ENCODE measurements at regions not wholly inside any gene's neighbourhood (a gene's known extent, or its start where the extent isn't known, plus 50 kb on each side); places are given as distances from the start of the nearest gene placed in this dataset.
A peak's percentile ranks its signal among the peaks of the same experiment; 100 is the strongest.
"Not testable (repeated sequence)": the region's sequence is repeated elsewhere in the genome, so short reads cannot be mapped to it uniquely, and the experiment has no call there.

- H3K9me3 Mint-ChIP-seq; H3K4me3 Mint-ChIP-seq; H3K4me1 Mint-ChIP-seq (ENCODE audit: low read depth); H3K27me3 Mint-ChIP-seq (ENCODE audit: low read depth); H3K36me3 Mint-ChIP-seq (ENCODE audit: low read depth); H3K27ac Mint-ChIP-seq; DNase-seq (ENCODE audit: low spot score): not testable (repeated sequence)
Observed at GRCh38 chr1:144049365-144049764, 77.6 kb upstream of the FAM72C start.

DNA sequence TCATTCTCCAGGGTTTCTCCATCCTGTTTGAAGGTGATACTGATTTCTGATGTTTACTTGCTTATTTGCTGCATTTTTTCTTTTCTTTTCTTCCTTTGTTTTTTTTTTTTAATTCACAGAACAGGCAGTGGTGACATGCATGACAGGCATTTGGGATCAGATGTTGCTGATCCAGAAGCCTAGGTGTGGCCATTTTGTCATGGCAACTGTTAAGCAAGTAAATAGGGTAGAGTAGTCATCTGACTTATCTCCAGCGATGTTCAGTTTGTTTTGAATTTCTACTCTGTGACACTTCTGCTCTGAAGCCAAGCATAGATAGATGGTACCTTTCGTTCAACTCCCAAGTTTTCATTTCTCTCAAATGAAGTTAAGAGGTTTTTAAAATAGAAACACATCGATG, 74.9 kb upstream of the FAM72C start:
- H3K9me3 Mint-ChIP-seq; H3K36me3 Mint-ChIP-seq (ENCODE audit: low read depth); H3K4me3 Mint-ChIP-seq; H3K4me1 Mint-ChIP-seq (ENCODE audit: low read depth); DNase-seq (ENCODE audit: low spot score); H3K27ac Mint-ChIP-seq; H3K27me3 Mint-ChIP-seq (ENCODE audit: low read depth): not testable (repeated sequence)

- peak; percentile 76 for DNase-seq (ENCODE audit: low spot score)
- not testable (repeated sequence) for H3K4me3 Mint-ChIP-seq; H3K36me3 Mint-ChIP-seq (ENCODE audit: low read depth); H3K9me3 Mint-ChIP-seq; H3K27me3 Mint-ChIP-seq (ENCODE audit: low read depth); H3K4me1 Mint-ChIP-seq (ENCODE audit: low read depth)
- peak overlapping the region; percentile 52 for H3K27ac Mint-ChIP-seq
Observed at GRCh38 chr1:144045751-144046546, 74.2 kb upstream of the FAM72C start.

- not testable (repeated sequence) for H3K4me3 Mint-ChIP-seq; H3K27ac Mint-ChIP-seq; H3K36me3 Mint-ChIP-seq (ENCODE audit: low read depth); H3K4me1 Mint-ChIP-seq (ENCODE audit: low read depth); DNase-seq (ENCODE audit: low spot score); H3K27me3 Mint-ChIP-seq (ENCODE audit: low read depth); H3K9me3 Mint-ChIP-seq
Observed at GRCh38 chr1:144042251-144042650, 70.5 kb upstream of the FAM72C start.

GRCh38 chr1:144040293-144040692, 68.5 kb upstream of the FAM72C start:
- not testable (repeated sequence) for H3K27ac Mint-ChIP-seq, H3K4me3 Mint-ChIP-seq

GRCh38 chr1:144034045-144034444, 62.3 kb upstream of the FAM72C start:
- not testable (repeated sequence) for H3K27me3 Mint-ChIP-seq (ENCODE audit: low read depth); DNase-seq (ENCODE audit: low spot score)

More at GRCh38 chr1:144040293-144040692, 68.5 kb upstream of the FAM72C start:
- DNase-seq (ENCODE audit: low spot score); H3K36me3 Mint-ChIP-seq (ENCODE audit: low read depth); H3K27me3 Mint-ChIP-seq (ENCODE audit: low read depth); H3K4me1 Mint-ChIP-seq (ENCODE audit: low read depth); H3K9me3 Mint-ChIP-seq: not testable (repeated sequence)

DNA sequence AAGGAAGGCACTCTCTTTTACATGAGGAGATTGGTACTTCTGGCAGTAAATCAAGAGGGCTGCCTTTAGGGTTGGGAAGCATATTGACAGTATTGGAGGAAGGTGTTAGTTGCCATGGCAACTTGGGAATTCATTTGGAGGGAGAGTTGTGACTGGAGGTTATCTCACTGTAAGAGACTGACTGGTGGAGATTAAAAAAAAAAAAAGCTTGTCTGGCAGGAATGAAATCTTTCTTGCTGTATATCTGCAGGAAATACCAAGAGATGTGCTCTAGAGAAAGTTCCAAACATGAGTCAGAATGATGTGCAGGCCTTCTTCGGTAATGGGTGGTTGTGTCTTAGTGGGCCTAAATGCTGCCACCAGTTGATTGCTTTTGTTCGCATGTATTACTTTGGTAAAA, 59.8 kb upstream of the FAM72C start:
- DNase-seq (ENCODE audit: low spot score); H3K27me3 Mint-ChIP-seq (ENCODE audit: low read depth); H3K4me3 Mint-ChIP-seq; H3K9me3 Mint-ChIP-seq; H3K4me1 Mint-ChIP-seq (ENCODE audit: low read depth); H3K36me3 Mint-ChIP-seq (ENCODE audit: low read depth); H3K27ac Mint-ChIP-seq: not testable (repeated sequence)

More at GRCh38 chr1:144034045-144034444, 62.3 kb upstream of the FAM72C start:
- H3K27ac Mint-ChIP-seq; H3K36me3 Mint-ChIP-seq (ENCODE audit: low read depth); H3K4me3 Mint-ChIP-seq; H3K4me1 Mint-ChIP-seq (ENCODE audit: low read depth); H3K9me3 Mint-ChIP-seq: not testable (repeated sequence)

- H3K9me3 Mint-ChIP-seq; H3K36me3 Mint-ChIP-seq (ENCODE audit: low read depth); H3K27ac Mint-ChIP-seq; H3K4me1 Mint-ChIP-seq (ENCODE audit: low read depth); H3K27me3 Mint-ChIP-seq (ENCODE audit: low read depth); H3K4me3 Mint-ChIP-seq; DNase-seq (ENCODE audit: low spot score): not testable (repeated sequence)
Observed at GRCh38 chr1:144026022-144026421, 54.2 kb upstream of the FAM72C start.

DNA sequence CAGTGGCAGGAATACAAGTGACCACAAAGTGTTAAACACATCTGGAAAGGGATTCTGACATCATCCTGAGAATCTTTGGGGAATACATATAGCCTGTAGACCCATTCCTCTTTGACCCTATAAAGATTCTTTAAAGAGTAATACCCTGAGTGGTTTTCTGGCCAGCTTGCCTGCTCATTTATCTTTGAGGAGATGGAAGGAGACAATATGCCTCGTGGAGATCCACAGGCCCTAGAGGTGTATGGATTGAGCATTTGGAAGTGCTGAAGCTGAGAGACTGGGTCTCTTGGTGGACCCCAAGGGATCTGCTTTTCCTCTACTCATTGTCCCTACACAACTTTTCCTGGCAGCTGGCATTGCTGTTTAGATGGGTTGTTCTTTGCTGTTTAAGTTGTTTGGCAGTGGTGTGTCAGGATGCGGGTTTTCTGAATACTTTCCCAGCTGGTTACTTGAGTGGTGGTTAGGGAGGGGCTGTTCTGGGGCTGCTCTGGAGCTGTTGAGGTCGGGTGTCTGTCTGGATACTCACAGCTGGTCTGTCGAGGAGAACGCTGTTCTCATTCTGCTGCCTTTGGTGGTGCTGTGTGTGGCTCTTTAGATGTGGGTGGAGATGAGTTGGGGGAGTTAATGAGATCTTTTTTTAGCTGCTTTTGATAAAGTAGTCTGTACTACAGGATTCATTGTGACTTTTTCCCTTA, 50.1 kb upstream of the FAM72C start:
- not testable (repeated sequence) for H3K9me3 Mint-ChIP-seq; DNase-seq (ENCODE audit: low spot score); H3K4me3 Mint-ChIP-seq; H3K36me3 Mint-ChIP-seq (ENCODE audit: low read depth); H3K27ac Mint-ChIP-seq; H3K27me3 Mint-ChIP-seq (ENCODE audit: low read depth); H3K4me1 Mint-ChIP-seq (ENCODE audit: low read depth)

All from T-helper 2 cell treated with Interferon-gamma antibody and Interleukin-4, amounts not matched to agents 5 μg/mL and 100 μg/mL, for 36 hours (primary cell).